DMS53 treated with DMSO at 0.1 percent for 48 hours (cell line): ENCODE measurements at regions not wholly inside any gene's neighbourhood (a gene's known extent, or its start where the extent isn't known, plus 50 kb on each side); places are given as distances from the start of the nearest gene placed in this dataset.
"Not testable (repeated sequence)": the region's sequence is repeated elsewhere in the genome, so short reads cannot be mapped to it uniquely, and the experiment has no call there.

Experiments used
- DNase-seq: peaks from one replicate; lab custom pipeline; 2025; ENCODE audit not compliant: unreplicated experiment; lab: John Stamatoyannopoulos, UW

DNA sequence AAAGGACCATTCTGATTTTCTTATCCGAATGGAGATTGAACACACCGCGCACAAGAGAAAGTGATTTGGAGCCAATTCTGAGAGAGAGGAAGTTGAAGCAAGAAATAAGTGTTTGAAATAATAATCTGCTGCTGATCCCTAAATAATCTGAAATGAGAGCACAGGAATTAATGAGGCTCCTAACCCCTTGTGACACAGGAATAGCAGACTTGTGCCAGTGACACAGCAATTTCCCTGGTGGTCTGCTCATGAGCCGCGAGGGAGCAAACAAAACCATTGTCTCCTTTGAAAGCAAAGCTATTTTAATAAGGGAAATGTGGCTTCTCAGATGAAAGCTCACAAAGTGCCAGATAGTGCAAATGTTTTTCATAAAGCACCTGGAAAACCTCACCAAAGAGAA is 936.1 kb upstream of the WWC1 start:
- DNase-seq: no peak

DNA sequence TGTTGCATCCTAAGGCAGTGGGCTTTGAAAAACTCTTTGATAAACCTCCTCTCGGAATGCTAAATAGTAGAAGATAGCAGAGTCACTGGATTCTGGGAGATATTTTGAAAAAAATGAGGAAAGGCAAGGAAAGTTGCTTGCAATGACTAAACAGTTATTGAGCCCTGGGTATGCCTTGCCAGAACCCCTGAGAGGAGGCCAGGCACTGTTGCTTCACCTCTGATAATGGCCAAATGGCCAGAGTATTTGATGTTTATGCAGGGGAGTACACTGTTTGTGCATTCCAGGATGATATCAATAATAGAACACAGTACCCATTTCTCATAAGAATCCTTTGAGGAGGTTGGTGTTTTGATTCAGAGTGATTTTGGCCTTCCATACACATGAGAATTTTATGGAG is 935.1 kb upstream of the WWC1 start:
- DNase-seq: no peak

DNA sequence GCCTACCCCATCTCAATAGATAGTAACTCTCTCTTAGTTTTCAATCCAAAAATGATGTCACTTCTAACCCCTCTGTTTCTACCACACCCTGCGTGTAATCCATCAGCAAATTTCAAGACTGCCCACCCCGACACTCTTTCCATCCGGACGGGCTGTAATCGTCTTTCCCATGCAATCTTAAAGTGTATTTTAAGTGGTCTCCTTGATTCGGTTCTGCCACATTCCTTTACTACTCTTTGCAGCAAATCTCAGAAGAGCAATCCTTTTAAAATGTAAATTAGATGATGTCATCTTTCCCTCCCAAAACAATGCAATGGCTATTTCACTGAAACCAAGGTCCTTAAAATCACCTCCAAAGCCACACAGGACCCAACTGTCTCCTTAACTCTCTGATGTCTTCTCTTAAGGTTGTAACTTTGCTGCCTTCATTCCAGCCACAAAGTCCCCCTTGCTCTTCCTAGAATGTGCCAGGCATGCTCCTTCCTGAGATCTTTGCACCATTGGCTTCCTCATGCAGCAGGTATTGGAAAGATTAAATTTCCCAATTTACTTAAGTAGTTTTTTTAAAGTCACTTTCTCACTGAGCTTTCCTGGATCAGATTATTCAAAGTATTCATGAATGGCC is 932.5 kb upstream of the WWC1 start:
- no peak for DNase-seq

DNA sequence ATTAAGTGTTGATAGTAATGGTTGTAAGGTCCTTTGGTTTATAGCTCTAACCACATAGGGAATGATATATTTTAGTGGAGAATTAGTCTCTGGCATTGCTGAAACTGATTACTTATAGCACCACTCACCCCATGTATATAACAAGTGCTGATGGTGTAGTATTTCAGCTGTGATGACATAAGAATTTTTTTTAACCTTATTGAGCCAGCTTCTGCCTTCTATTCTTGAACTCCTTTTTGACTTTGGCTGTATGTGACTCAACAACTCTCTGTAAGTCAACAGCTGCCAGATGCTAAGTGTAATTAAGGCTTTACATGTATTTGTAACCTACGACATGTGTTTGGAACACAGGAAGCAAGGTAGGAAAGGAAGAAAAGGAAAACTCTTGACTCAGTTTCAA is 929.6 kb upstream of the WWC1 start:
- no peak for DNase-seq

DNA sequence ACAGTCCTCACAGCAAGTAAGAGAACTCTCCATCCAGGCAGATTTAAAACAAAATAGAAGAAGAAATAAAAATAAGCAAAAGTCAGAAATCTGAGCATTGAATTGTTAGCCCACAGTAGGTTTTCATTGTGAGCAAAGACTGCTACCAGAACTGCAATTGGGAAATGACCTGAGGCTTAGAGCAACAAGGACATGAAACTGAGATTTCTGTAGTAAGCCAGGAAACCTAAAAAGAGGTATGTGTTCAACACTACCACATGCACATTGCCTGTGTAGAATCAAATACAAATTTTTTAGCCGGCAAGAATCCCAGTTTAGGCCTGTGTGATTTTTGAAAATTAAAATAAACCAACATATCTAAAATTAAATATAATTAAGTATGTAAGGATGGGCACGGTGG is 928.4 kb upstream of the WWC1 start:
- DNase-seq: no peak

DNA sequence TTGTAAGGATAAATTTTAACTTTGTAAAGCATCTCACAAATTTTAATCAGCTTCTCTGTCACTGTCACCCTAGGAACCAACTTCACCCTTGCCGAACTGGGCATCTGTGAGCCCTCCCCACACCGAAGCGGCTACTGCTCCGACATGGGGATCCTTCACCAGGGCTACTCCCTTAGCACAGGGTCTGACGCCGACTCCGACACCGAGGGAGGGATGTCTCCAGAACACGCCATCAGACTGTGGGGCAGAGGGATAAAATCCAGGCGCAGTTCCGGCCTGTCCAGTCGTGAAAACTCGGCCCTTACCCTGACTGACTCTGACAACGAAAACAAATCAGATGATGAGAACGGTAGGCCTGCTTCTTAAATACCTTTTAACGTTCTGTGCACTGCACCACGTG is 916.3 kb upstream of the WWC1 start:
- DNase-seq: no peak

DNA sequence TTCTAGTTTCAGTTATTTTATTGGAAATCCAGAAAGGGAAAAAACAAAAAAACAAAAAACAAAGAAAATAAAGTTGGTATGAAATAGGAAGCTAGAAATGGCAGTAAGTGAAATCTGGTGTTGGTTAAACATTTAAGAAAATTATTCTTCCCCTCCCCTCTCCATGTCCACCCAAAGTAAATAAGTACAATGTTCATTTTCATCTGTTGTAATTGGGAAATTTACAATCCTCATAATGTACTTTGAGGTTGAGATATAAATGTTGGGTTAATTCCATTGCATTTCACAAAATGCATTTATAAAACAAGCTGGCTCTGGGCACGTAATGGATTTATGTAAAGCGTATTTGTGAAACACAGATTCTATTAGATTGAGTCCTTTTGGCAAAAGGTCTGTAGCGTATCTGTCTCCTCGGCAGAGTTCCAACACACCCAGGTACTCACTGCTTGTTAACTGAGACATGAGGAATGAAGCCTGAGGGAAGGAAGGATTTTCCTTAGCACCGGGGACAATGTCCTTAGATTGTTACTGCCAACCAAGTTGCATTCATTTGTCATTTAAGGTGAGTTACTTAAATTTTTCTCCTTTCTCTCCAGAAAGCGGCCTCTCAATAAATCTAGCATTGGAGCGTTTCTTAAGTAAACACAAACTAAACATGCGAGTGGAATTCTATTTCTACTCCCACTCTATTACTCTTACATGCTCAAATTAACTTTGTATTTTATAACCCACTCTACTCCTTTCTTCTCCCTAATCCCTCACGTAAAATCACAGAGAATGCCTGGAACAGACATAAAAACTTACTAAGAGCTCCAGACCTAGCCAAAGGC is 912.3 kb upstream of the WWC1 start:
- DNase-seq: no peak

DNA sequence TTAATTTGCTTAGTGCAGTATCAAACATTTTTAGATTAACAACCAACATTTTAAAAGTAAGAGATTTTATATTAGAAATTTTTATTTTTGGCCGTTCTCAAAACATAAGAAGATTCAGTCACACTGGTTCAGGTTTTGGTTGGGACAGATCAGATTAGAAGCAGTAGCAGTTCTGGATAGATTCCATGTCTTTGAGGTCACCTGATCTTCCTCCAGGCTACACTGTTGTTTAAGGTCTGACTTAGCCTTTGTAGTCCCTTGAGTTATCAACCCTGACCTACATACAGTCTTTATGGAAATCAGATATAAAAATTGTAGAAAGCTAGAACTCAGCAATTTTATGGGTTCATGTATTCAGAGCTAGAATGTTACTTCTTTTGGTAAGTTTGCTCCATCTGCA is 910.0 kb upstream of the WWC1 start:
- no peak for DNase-seq

DNA sequence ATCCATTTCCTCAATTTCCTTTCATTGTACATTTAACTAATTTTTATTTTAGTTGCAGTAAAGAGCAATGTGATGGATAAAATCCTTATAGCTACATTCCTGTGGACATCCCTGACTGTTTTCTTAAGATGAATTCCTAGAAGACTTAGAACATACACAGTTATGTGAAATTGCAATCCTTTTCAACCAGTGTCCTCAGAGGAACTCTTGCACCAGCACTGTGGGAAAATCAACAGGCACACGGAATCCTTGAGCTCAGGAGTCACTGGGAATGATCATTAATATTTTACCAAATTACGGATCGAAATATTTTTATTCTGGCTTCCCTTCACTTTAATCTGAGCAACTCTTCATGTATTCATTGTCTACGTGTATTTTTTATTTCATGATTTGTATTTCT is 901.9 kb upstream of the WWC1 start:
- DNase-seq: no peak

DNA sequence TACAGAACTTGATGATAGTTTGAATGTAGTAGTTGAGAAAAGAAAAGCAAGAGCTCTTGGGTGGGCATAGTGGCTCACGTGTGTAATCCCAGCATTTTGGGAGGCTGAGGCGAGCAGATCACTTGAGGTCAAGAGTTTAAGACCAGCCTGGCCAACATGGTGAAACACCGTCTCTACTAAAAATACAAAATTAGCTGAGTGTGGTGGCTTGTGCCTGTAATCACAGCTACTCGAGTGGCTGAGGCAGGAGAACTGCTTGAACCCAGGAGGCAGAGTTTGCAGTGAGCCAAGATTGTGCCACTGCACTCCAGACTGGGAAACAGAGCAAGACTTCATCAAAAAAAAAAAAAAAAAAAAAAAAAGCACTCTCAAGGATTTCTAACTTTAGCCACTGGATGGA is 900.2 kb upstream of the WWC1 start:
- DNase-seq: not testable (repeated sequence)

DNA sequence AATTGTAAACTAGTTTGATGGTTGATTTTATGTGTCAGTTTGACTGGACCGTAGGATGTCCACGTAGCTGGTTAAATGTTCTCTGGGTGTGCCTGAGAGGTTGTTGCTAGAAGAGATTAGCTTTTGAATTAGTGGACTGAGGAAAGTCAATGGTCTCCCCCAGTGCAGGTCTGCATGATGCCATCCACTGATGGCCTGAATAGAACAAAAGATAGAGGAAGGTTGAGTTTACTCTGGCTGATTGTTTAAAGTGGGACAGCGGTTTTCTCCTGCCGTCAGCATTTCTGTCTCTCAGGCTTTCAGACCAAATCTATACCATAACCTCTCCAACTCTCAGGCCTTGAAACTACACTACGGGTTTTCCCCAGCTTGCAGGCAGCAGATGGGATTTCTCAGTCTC is 899.2 kb upstream of the WWC1 start:
- DNase-seq: no peak

DNA sequence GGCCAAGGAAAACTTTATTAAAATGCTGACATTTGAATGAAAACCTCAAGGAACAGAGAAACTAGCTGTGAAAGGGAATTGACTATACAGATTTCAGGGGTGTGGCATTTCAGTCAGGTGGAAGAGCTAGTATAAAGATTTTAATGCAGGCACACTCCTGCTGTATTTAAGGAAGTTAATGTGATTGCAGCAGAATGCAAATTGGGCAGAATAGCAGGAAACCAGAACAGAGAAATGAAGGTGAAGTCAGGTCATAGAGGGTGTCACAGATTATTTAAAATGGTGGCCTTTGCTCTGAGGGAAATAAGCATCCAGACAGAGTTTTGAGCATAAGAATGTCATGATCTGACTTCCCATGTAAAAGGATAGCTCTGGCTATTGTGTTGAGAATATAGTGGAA is 898.1 kb upstream of the WWC1 start:
- DNase-seq: no peak

DNA sequence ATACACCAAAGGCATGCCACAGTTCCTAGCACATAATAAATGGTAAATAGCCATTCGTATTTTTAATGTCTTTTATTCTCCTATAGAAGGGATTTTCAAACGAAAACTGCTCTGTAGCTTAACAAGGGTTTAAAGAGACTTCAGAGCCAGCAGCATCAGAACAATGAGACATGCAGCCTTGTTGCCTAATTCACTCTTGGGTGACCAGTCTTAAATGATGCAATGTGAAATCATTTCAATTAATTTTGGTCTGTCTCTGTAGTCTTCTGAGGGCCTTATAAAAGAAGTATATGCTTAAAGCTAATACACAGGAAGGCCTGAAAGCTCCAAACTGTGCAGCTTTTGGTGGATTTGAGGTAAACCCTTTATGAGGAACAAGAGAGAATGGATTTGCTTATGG is 888.8 kb upstream of the WWC1 start:
- no peak for DNase-seq

DNA sequence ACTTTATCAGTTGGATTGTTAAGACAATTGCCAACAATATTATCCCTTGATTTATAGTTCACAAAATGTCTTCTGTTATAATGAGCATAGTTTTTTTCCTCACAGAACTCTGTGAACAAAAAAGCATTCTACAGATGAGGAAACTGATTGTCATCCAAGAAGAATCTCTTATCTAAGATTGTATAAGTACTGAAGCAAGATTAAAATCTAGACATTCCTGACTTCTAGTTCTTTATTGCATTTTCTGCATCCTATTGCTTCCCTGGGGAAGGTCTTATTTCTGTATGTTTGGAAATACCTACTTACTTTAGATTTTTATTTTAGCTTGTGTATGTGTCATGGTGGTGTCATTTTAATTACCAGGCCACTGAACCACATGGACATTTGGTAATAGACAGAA is 884.9 kb upstream of the WWC1 start:
- no peak for DNase-seq

DNA sequence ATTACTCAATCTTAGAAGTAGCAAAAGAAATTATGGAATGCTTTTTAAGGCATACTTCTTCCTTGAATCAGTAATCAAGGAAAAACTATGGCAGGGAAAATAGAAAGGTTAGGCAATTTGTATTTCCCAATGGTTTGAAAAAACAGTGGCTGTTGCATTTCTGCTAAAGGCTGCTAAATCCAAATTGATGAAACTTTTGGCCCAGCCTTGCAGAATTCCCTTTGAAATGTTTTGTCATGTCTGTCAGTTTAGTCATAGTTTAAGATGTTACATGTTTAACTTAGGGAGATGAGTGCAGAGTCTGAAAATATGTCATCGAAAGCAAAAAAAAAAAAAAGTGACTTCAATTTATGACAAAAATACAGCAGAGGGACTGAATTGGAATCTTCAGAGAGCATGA is 878.9 kb upstream of the WWC1 start:
- no peak for DNase-seq

DNA sequence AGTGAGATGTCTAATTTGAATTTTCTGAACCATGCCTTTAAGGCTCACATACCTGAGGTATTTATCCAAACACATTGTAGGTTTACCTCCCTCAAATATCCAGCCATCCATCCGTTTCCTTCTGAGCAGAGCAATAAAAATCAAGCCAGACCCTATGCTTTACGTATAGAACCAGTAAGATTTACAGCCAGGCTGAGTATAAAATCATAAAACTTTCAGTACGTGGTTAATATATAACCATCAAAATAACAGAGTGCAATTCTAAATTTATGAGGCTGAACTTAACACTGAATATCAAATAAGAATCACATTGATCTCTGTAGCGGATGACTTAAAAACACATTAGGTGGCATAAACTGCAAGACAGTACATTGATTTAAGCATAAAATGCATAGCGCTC is 877.9 kb upstream of the WWC1 start:
- no peak for DNase-seq

DNA sequence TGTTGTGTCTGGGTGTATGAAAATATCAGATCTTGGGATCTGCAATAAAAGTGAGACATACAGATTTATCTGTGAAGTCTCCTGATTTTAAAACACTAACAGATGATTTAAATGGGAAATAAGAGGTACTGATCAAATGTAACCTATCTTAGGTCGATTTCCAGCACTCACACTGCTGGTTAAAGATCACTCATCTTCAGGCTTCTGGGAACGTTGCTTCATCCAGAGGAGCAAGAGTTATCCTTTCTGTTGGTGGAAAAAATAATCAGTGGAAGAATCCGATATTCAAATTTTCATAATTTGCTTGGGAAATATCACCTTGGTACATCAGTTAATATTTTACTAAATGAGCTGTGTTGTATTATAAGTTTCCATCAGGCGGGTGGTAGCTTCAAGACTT is 876.8 kb upstream of the WWC1 start:
- no peak for DNase-seq

DNA sequence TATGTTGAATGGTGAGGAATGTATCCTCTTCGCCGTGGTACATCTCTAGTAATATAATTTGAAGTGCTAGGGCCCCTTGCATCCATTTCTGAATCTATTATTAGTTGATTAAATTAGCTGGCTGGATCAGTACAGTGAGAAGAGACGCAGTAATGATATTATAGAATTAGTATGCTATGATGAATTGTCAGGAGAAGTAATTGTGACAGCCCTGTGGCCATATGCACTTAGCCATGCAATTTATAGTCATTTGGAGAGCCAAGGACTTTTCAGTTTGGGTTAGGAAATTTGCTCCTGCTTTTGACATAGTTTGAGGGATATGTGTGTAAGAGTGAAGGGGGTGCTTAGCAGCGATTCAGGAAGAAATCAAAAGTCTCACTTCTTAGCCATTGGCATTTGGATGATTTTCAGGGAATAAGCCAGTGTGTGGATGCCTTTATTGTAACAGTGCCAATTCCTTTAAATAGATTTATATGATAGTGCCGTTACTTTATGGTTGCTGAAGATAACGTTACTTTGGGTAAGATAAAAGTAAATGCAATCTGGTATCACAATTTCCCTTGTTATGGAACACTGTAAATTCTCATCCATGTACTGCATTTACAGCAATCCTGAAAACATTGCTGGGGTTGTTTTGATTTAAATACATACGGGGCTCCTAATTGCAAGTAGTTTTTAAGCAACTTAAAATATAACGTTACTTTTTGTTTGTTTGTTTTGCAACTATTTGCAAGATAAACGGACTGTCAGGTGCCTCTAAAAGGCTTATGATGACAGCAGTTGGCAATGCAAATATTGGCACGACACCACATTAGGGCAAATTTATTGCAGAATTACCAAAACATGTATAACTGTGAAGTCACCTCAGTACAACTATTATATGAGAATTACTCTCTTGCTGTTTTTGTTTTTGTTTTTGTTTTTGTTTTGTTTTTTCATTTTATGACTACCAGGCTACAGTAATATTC is 875.4 kb upstream of the WWC1 start:
- DNase-seq: no peak

DNA sequence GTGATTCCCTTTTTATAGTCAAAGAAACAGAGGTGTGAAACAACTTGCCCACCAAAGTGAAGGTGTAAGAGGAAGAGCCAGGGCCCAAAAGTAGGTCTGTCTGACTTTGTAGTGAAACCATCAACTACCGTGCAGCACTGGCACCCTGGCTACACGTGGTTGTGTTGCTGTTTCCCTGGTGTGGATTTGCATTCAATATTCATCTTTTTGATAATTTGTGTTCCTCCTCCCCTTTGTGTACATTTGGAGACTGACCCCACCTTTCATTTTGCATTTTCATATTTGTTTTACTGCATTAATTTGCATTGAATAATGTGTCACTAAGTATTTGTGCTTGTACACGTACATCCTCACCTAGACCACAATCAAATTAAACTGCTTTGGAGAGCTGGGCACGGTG is 873.8 kb upstream of the WWC1 start:
- no peak for DNase-seq

DNA sequence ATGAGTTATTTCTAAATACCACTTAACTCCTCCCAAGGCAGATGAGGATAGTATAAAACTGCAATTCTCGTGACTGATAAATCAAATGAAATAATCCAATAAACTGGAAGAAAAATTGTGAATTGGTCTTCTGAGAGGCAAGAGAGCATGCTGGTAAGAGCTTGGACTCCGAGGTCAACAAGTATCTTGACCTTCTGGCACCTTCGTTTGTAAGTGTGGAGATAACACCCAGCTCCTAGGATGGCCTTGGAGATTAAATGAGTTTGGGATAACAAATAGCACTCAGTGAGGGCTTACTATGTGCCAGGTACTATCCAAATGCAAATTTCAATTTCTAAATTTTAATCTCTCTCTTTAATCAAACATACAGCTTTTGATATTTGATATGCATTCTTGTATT is 866.3 kb upstream of the WWC1 start:
- no peak for DNase-seq

DNA sequence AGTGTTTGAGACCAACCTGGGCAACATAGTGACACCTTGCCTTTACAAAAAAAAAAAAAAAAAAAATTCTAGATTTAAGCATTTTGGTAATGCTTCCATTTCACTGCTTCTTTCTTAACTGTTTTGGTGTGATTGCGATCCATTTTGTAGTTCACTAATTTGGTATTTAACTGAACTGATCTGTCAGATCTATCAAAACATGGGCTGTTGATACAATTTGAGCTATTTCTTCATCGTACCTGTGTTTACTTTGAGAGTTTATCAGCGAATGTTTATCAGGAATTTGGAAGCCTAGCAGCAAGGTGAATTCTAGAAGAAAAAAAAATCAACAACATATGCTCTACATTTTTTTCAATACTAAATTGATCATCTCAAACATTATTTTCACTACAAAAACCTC is 864.9 kb upstream of the WWC1 start:
- DNase-seq: no peak

DNA sequence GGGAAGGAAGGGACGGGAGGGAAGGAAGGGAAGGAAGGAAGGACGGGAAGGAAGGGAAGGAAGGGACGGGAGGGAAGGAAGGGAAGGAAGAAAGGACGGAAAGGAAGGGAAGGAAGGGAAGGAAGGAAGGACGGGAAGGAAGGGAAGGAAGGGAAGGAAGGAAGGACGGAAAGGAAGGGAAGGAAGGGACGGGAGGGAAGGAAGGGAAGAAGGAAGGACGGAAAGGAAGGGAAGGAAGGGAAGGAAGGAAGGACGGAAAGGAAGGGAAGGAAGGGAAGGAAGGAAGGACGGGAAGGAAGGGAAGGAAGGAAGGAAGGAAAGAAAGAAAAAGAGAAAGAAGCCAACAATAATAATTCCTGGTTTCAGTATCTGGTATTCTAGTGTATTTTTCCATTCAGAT is 863.8 kb upstream of the WWC1 start:
- DNase-seq: not testable (repeated sequence)
